Peyer's patch (tissue), 4 donors: ENCODE measurements at regions not wholly inside any gene's neighbourhood (a gene's known extent, or its start where the extent isn't known, plus 50 kb on each side); places are given as distances from the start of the nearest gene placed in this dataset.
"Not testable (repeated sequence)": the region's sequence is repeated elsewhere in the genome, so short reads cannot be mapped to it uniquely, and the experiment has no call there.

Experiments
- DNase-seq, 3 donors: peaks; one replicate each; pipeline ENCODE4 v3.0.0-alpha.2; 2017 to 2019
- H3K27ac ChIP-seq, 4 donors: fragments of 200-600 bp; sonication (generic); one replicate each; pipeline ENCODE4 v1.5.1; 2016 to 2019
- H3K27me3 ChIP-seq, 2 donors: fragments of 200-600 bp; sonication (generic); one replicate each; pipeline ENCODE4 v1.5.1; 2019
- H3K36me3 ChIP-seq, 3 donors: fragments of 200-600 bp; sonication (generic); one replicate each; pipeline ENCODE4 v1.5.1; 2016 to 2019
- H3K4me1 ChIP-seq, 4 donors: fragments of 200-600 bp; sonication (generic); one replicate each; pipeline ENCODE4 v1.5.1; 2016 to 2019
- H3K4me3 ChIP-seq, 4 donors: fragments of 200-600 bp; sonication (generic); 1 replicate in 3 of 4; 2 replicates in 1 of 4; pipeline ENCODE4 v1.5.1; 2016 to 2019; ENCODE audit warnings: mild to moderate bottlenecking in 1 of 4
- H3K9me3 ChIP-seq, 4 donors: fragments of 200-600 bp; sonication (generic); one replicate each; pipeline ENCODE4 v1.5.1; 2016 to 2019; ENCODE audit warnings: mild to moderate bottlenecking in 1 of 4
- POLR2A ChIP-seq, 2 donors: fragments of 450-650 bp; IDR thresholded peaks; one replicate each; pipeline ENCODE4 v1.5.1; 2017; ENCODE audit warnings: antibody characterized with exemption in 2 of 2, mild to moderate bottlenecking in 2 of 2, moderate library complexity in 2 of 2
- TF ChIP-seq, protein P1 (sequence below), 6 experiments: fragments of 450-650 bp in 4 of 6; fragments of 200-600 bp in 2 of 6; sonication (generic) in 1 of 6; IDR thresholded peaks; one replicate each; pipeline ENCODE4 v1.5.1; 2017 to 2019; ENCODE audit warnings: antibody characterized with exemption in 6 of 6, mild to moderate bottlenecking in 3 of 6, moderate library complexity in 1 of 6

GRCh38 chrX:94256396-94256795, 582.4 kb downstream of the FAM133A start:
- no peak overlapping the region for H3K4me3 ChIP-seq
- no peaks in the 10 kb centered on the region for H3K36me3 ChIP-seq
- H3K9me3 ChIP-seq = no peaks in the 10 kb centered on the region
- no peaks in the 10 kb centered on the region for H3K27me3 ChIP-seq
- DNase-seq = no peak
- H3K4me1 ChIP-seq = no peaks in the 10 kb centered on the region
- no peak overlapping the region for H3K27ac ChIP-seq
- TF ChIP-seq, protein P1, sequence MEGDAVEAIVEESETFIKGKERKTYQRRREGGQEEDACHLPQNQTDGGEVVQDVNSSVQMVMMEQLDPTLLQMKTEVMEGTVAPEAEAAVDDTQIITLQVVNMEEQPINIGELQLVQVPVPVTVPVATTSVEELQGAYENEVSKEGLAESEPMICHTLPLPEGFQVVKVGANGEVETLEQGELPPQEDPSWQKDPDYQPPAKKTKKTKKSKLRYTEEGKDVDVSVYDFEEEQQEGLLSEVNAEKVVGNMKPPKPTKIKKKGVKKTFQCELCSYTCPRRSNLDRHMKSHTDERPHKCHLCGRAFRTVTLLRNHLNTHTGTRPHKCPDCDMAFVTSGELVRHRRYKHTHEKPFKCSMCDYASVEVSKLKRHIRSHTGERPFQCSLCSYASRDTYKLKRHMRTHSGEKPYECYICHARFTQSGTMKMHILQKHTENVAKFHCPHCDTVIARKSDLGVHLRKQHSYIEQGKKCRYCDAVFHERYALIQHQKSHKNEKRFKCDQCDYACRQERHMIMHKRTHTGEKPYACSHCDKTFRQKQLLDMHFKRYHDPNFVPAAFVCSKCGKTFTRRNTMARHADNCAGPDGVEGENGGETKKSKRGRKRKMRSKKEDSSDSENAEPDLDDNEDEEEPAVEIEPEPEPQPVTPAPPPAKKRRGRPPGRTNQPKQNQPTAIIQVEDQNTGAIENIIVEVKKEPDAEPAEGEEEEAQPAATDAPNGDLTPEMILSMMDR (IDR thresholded peaks at IDR 0.05) = no peak
- TF ChIP-seq POLR2A (IDR thresholded peaks at IDR 0.05) = no peak

- TF ChIP-seq, protein P1 (IDR thresholded peaks at IDR 0.05) = no peak
- no peak for TF ChIP-seq POLR2A (IDR thresholded peaks at IDR 0.05)
- Histone ChIP-seq H3K9me3 (no peaks in the 10 kb centered on the region), H3K27ac (no peak overlapping the region), H3K27me3 (no peaks in the 10 kb centered on the region), H3K36me3 (no peaks in the 10 kb centered on the region), H3K4me1 (no peaks in the 10 kb centered on the region), H3K4me3 (no peak overlapping the region)
- no peak for DNase-seq
Observed at GRCh38 chrX:94265323-94265722, 591.3 kb downstream of the FAM133A start.

DNA sequence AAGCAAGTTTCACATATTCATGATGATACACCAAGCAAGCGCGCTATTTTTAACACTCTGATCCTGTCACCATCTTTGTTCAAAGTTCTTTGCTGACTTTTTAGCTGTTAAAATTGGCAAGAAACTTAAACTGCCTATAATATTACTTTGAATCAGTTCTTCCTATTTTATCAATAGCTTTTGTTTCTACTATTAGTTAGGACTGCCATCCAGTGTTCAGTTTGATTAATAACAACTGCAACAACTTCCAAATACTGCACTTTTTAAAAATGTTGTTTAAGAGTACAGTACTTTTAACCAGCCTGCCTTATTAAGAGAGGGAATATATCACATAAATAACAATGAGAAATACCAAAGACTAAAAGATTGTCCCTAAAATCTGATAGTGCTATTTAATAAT, 614.3 kb downstream of the FAM133A start:
- H3K4me1 ChIP-seq = no peaks in the 10 kb centered on the region
- no peaks in the 10 kb centered on the region for H3K9me3 ChIP-seq
- TF ChIP-seq POLR2A (IDR thresholded peaks at IDR 0.05) = no peak
- TF ChIP-seq, protein P1 (IDR thresholded peaks at IDR 0.05) = no peak
- no peak overlapping the region for H3K27ac ChIP-seq
- H3K27me3 ChIP-seq = no peaks in the 10 kb centered on the region
- no peak for DNase-seq
- H3K36me3 ChIP-seq = no peaks in the 10 kb centered on the region
- no peak overlapping the region for H3K4me3 ChIP-seq

GRCh38 chrX:94288972-94289371, 615.0 kb downstream of the FAM133A start:
- H3K4me1 ChIP-seq = no peaks in the 10 kb centered on the region
- no peaks in the 10 kb centered on the region for H3K36me3 ChIP-seq
- DNase-seq = no peak
- H3K4me3 ChIP-seq = no peak overlapping the region
- H3K27ac ChIP-seq = no peak overlapping the region
- no peaks in the 10 kb centered on the region for H3K9me3 ChIP-seq
- TF ChIP-seq POLR2A (IDR thresholded peaks at IDR 0.05) = no peak
- TF ChIP-seq, protein P1 (IDR thresholded peaks at IDR 0.05) = no peak
- no peaks in the 10 kb centered on the region for H3K27me3 ChIP-seq

- no peak overlapping the region for H3K4me3 ChIP-seq
- H3K27ac ChIP-seq = no peak overlapping the region
- no peaks in the 10 kb centered on the region for H3K4me1 ChIP-seq
- DNase-seq = no peak
- no peaks in the 10 kb centered on the region for H3K27me3 ChIP-seq
- H3K36me3 ChIP-seq = no peaks in the 10 kb centered on the region
- TF ChIP-seq, protein P1 (IDR thresholded peaks at IDR 0.05) = no peak
- no peak for TF ChIP-seq POLR2A (IDR thresholded peaks at IDR 0.05)
- no peaks in the 10 kb centered on the region for H3K9me3 ChIP-seq
Observed at GRCh38 chrX:94302446-94302845, 628.4 kb downstream of the FAM133A start.

- no peaks in the 10 kb centered on the region for H3K4me1 ChIP-seq
- no peak overlapping the region for H3K4me3 ChIP-seq
- TF ChIP-seq, protein P1 (IDR thresholded peaks at IDR 0.05) = no peak
- no peak for TF ChIP-seq POLR2A (IDR thresholded peaks at IDR 0.05)
- H3K9me3 ChIP-seq = no peaks in the 10 kb centered on the region
- H3K27ac ChIP-seq = no peak overlapping the region
- DNase-seq = no peak
- no peaks in the 10 kb centered on the region for H3K36me3 ChIP-seq
- H3K27me3 ChIP-seq = no peaks in the 10 kb centered on the region
Observed at GRCh38 chrX:94329182-94329581, 655.2 kb downstream of the FAM133A start.

DNA sequence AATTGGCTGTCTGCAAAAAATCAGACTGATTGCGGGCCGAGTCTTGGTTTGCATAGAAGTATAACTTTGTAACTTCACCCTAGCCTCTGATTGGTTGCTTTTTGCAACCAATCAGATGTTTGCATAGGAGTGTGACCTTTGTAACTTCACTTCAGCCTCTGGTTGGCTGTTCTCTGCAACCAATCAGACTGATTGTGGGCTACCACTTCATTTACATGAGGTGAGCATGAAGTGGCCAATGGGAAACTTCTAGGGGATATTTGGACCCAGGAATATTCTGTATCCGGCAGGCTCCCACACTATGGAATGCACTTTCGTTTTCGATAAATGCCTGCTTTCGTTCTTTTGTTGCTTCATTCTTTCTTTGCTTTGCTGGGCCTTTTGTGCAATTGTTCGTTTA, 667.7 kb downstream of the FAM133A start:
- not testable (repeated sequence) for DNase-seq, H3K27ac ChIP-seq, H3K4me1 ChIP-seq, H3K9me3 ChIP-seq, H3K27me3 ChIP-seq, H3K4me3 ChIP-seq, H3K36me3 ChIP-seq
